CD14-positive monocyte (primary cell): ENCODE measurements at regions not wholly inside any gene's neighbourhood (a gene's known extent, or its start where the extent isn't known, plus 50 kb on each side); places are given as distances from the start of the nearest gene placed in this dataset.

Experiments
- DNase-seq, 3 donors: peaks; one replicate each; pipeline ENCODE4 v3.0.0-alpha.2; 2011 to 2022
- H2AFZ ChIP-seq: 2 replicates; pipeline ENCODE4 v1.6.0; 2012; ENCODE audit warnings: mild to moderate bottlenecking, low read depth, low read length, inconsistent platforms; ENCODE audit not compliant: insufficient read depth, poor library complexity, severe bottlenecking
- H3K27ac ChIP-seq, 2 donors: 1 replicate in 1 of 2; 2 replicates in 1 of 2; pipeline ENCODE4 v1.5.1; 2012 to 2013; ENCODE audit warnings: low read length in 2 of 2, control low read depth in 1 of 2, inconsistent platforms in 1 of 2, low read depth in 1 of 2, mild to moderate bottlenecking in 1 of 2
- H3K27me3 ChIP-seq, 2 donors: one replicate each; pipeline versions ENCODE4 v1.6.0 to v1.6.1; 2011 to 2013; ENCODE audit warnings: low read length in 2 of 2; ENCODE audit not compliant: control insufficient read depth in 2 of 2, insufficient read depth in 2 of 2
- H3K36me3 ChIP-seq, 2 donors: replicated peaks in 1 of 2; 1 replicate in 1 of 2; 2 replicates in 1 of 2; pipeline versions ENCODE4 v1.5.1 to v1.6.1; 2012 to 2013; ENCODE audit warnings: low read length in 2 of 2, control low read depth in 1 of 2, inconsistent platforms in 1 of 2, mild to moderate bottlenecking in 1 of 2; ENCODE audit not compliant: insufficient read depth in 2 of 2, control insufficient read depth in 1 of 2
- H3K4me1 ChIP-seq, 2 donors: 1 replicate in 1 of 2; 2 replicates in 1 of 2; pipeline versions ENCODE4 v1.5.1 to v1.6.1; 2012 to 2013; ENCODE audit warnings: low read length in 2 of 2, control low read depth in 1 of 2, inconsistent platforms in 1 of 2, mild to moderate bottlenecking in 1 of 2, moderate library complexity in 1 of 2; ENCODE audit not compliant: insufficient read depth in 2 of 2, control insufficient read depth in 1 of 2
- H3K4me2 ChIP-seq: replicated peaks from 2 replicates; pipeline ENCODE3; 2012; ENCODE audit warnings: low read length, moderate library complexity, mild to moderate bottlenecking; ENCODE audit not compliant: poor library complexity, severe bottlenecking; ENCODE audit errors: extremely low read depth
- H3K4me3 ChIP-seq, 3 experiments: fragments of 200-600 bp in 1 of 3; sonication (generic) in 1 of 3; replicated peaks in 1 of 3; 1 replicate in 2 of 3; 2 replicates in 1 of 3; pipeline ENCODE4 v1.5.1; 2011 to 2013; ENCODE audit warnings: low read length in 3 of 3, mild to moderate bottlenecking in 3 of 3, control low read depth in 2 of 3, low read depth in 2 of 3, inconsistent platforms in 1 of 3, moderate library complexity in 1 of 3
- H3K79me2 ChIP-seq: 2 replicates; pipeline ENCODE4 v1.6.0; 2012; ENCODE audit warnings: mild to moderate bottlenecking, control low read depth, inconsistent platforms, low read length, moderate library complexity; ENCODE audit not compliant: insufficient read depth
- H3K9ac ChIP-seq: 2 replicates; pipeline ENCODE4 v1.6.0; 2017; ENCODE audit warnings: low read length, mild to moderate bottlenecking; ENCODE audit not compliant: insufficient read depth, poor library complexity, severe bottlenecking
- H3K9me3 ChIP-seq, 2 donors: replicated peaks in 1 of 2; 1 replicate in 1 of 2; 2 replicates in 1 of 2; pipeline versions ENCODE4 v1.5.1 to v1.6.1; 2012 to 2013; ENCODE audit warnings: low read length in 2 of 2, control low read depth in 1 of 2; ENCODE audit not compliant: control insufficient read depth in 1 of 2, insufficient read depth in 1 of 2
- H4K20me1 ChIP-seq: 2 replicates; pipeline ENCODE4 v1.6.0; 2012; ENCODE audit warnings: mild to moderate bottlenecking, low read length, control low read depth, moderate library complexity; ENCODE audit not compliant: insufficient read depth
- H3K27ac Mint-ChIP-seq, 7 donors: one replicate each; pipeline ENCODE4 v1.8.0; 2020; ENCODE audit warnings: mild to moderate bottlenecking in 7 of 7, mixed read lengths in 7 of 7, moderate library complexity in 6 of 7, inconsistent platforms in 2 of 7
- H3K27me3 Mint-ChIP-seq, 3 donors: one replicate each; pipeline ENCODE4 v1.8.0; 2021 to 2022; ENCODE audit warnings: low read depth in 3 of 3, mild to moderate bottlenecking in 3 of 3, mixed read lengths in 3 of 3, moderate library complexity in 3 of 3, inconsistent platforms in 1 of 3
- H3K36me3 Mint-ChIP-seq, 2 donors: one replicate each; pipeline ENCODE4 v1.8.0; 2020; ENCODE audit warnings: mixed read lengths in 2 of 2, inconsistent platforms in 1 of 2, mild to moderate bottlenecking in 1 of 2
- H3K4me1 Mint-ChIP-seq: one replicate; pipeline ENCODE4 v1.8.0; 2020; ENCODE audit warnings: mild to moderate bottlenecking, mixed read lengths
- H3K4me3 Mint-ChIP-seq, 2 donors: one replicate each; pipeline ENCODE4 v1.8.0; 2020; ENCODE audit warnings: mild to moderate bottlenecking in 2 of 2, mixed read lengths in 2 of 2, moderate library complexity in 1 of 2
- H3K9me3 Mint-ChIP-seq, 7 donors: one replicate each; pipeline ENCODE4 v1.8.0; 2020 to 2022; ENCODE audit warnings: mixed read lengths in 7 of 7, mild to moderate bottlenecking in 6 of 7, moderate library complexity in 6 of 7, inconsistent platforms in 2 of 7
- CTCF ChIP-seq: fragments of 200-600 bp; IDR thresholded peaks from one replicate; pipeline ENCODE4 v1.8.0; 2022; ENCODE audit warnings: antibody characterized with exemption, mild to moderate bottlenecking
- WGBS: methylation state at CpG from one replicate; pipeline ENCODE4 v1.1.5; 2013; ENCODE audit warnings: missing lambda C conversion rate; ENCODE audit not compliant: insufficient coverage; 5-methylcytosine and 5-hydroxymethylcytosine counted together
- intact Hi-C, 2 donors: fragments of 100-400 bp; cut with micrococcal nuclease; formaldehyde crosslinking; loops; one replicate each; pipeline versions ENCODE4 v1.15.0 to v1.15.1; 2023

- H3K4me1 Mint-ChIP-seq, result no peaks in the 10 kb centered on the region
- H3K9me3 Mint-ChIP-seq, result peaks cover 3 to 10% (median 6%) of the 10 kb centered on the region in 7 donors
- Histone ChIP-seq H3K9me3 (peaks cover 0 to 10% of the 10 kb centered on the region in 2 donors), H3K4me1 (no peaks in the 10 kb centered on the region), H3K79me2 (no peaks in the 10 kb centered on the region), H3K36me3 (no peaks in the 10 kb centered on the region), H3K4me2 (no peak overlapping the region), H3K4me3 (no peak overlapping the region), H3K27ac (no peak overlapping the region), H3K9ac (no peak overlapping the region), H3K27me3 (no peaks in the 10 kb centered on the region), H4K20me1 (no peaks in the 10 kb centered on the region), H2AFZ (no peak overlapping the region)
- H3K4me3 Mint-ChIP-seq, result no peak overlapping the region
- DNase-seq, result no peak
- TF ChIP-seq CTCF, result no peak
- intact Hi-C loops, result no loop called here
- no peaks in the 10 kb centered on the region for H3K36me3 Mint-ChIP-seq
- 82% methylated on average over 2 of the region's 4 CpGs for WGBS
- H3K27me3 Mint-ChIP-seq, result peaks cover 0 to 2% (median 0%) of the 10 kb centered on the region in 3 donors
- H3K27ac Mint-ChIP-seq, result no peak overlapping the region
Observed at GRCh38 chr10:8638088-8638672, 583.7 kb downstream of the GATA3 start.

- Histone ChIP-seq H3K4me1 (no peaks in the 10 kb centered on the region), H3K79me2 (no peaks in the 10 kb centered on the region), H3K36me3 (no peaks in the 10 kb centered on the region), H2AFZ (no peak overlapping the region), H3K9me3 (peaks cover 0 to 10% of the 10 kb centered on the region in 2 donors), H3K4me3 (no peak overlapping the region), H3K27me3 (no peaks in the 10 kb centered on the region), H4K20me1 (no peaks in the 10 kb centered on the region), H3K27ac (no peak overlapping the region), H3K4me2 (no peak overlapping the region), H3K9ac (no peak overlapping the region)
- no CpG with 5 or more reads among the region's 6 CpGs for WGBS
- H3K27me3 Mint-ChIP-seq, result peaks cover 0 to 2% (median 0%) of the 10 kb centered on the region in 3 donors
- DNase-seq, result no peak
- no peak overlapping the region for H3K4me3 Mint-ChIP-seq
- peaks cover 3 to 10% (median 7%) of the 10 kb centered on the region in 7 donors for H3K9me3 Mint-ChIP-seq
- intact Hi-C loops, result no loop called here
- H3K36me3 Mint-ChIP-seq, result no peaks in the 10 kb centered on the region
- TF ChIP-seq CTCF, result no peak
- H3K27ac Mint-ChIP-seq, result no peak overlapping the region
- H3K4me1 Mint-ChIP-seq, result no peaks in the 10 kb centered on the region
Observed at GRCh38 chr10:8639486-8640185, 585.1 kb downstream of the GATA3 start.
